Glutamatergic neuron (in vitro differentiated cells): ENCODE measurements at regions not wholly inside any gene's neighbourhood (a gene's known extent, or its start where the extent isn't known, plus 50 kb on each side); places are given as distances from the start of the nearest gene placed in this dataset.
"Not testable (repeated sequence)": the region's sequence is repeated elsewhere in the genome, so short reads cannot be mapped to it uniquely, and the experiment has no call there.

Experiments
- DNase-seq: peaks from one replicate; pipeline ENCODE4 v3.0.0; 2022
- H3K27ac Mint-ChIP-seq: one replicate; pipeline ENCODE4 v1.8.0; 2020; ENCODE audit warnings: mild to moderate bottlenecking, mixed read lengths, inconsistent platforms; ENCODE audit not compliant: unreplicated experiment
- H3K27me3 Mint-ChIP-seq: one replicate; pipeline ENCODE4 v1.8.0; 2020; ENCODE audit warnings: mild to moderate bottlenecking, moderate library complexity, mixed read lengths, inconsistent platforms; ENCODE audit not compliant: unreplicated experiment
- H3K36me3 Mint-ChIP-seq: one replicate; pipeline ENCODE4 v1.8.0; 2020; ENCODE audit warnings: mild to moderate bottlenecking, mixed read lengths, inconsistent platforms; ENCODE audit not compliant: unreplicated experiment
- H3K4me1 Mint-ChIP-seq: one replicate; pipeline ENCODE4 v1.8.0; 2020; ENCODE audit warnings: mild to moderate bottlenecking, low read depth, mixed read lengths, inconsistent platforms; ENCODE audit not compliant: unreplicated experiment
- H3K4me3 Mint-ChIP-seq: one replicate; pipeline ENCODE4 v1.8.0; 2020; ENCODE audit warnings: mild to moderate bottlenecking, mixed read lengths, inconsistent platforms; ENCODE audit not compliant: unreplicated experiment
- H3K9me3 Mint-ChIP-seq: one replicate; pipeline ENCODE4 v1.8.0; 2020; ENCODE audit warnings: mild to moderate bottlenecking, moderate library complexity, mixed read lengths, inconsistent platforms; ENCODE audit not compliant: unreplicated experiment
- CTCF ChIP-seq: fragments of 200-600 bp; sonication (generic); IDR thresholded peaks from one replicate; pipeline ENCODE4 v1.5.0; 2021; ENCODE audit not compliant: partially characterized antibody, unreplicated experiment

GRCh38 chr5:106640511-106640910 lies 1030.2 kb downstream of the EFNA5 start:
- H3K27ac Mint-ChIP-seq = no peak overlapping the region
- DNase-seq = no peak
- no peaks in the 10 kb centered on the region for H3K9me3 Mint-ChIP-seq
- H3K27me3 Mint-ChIP-seq = no peaks in the 10 kb centered on the region
- no peak overlapping the region for H3K4me3 Mint-ChIP-seq
- peaks cover 4% of the 10 kb centered on the region for H3K36me3 Mint-ChIP-seq
- no peaks in the 10 kb centered on the region for H3K4me1 Mint-ChIP-seq
- no peak for TF ChIP-seq CTCF

GRCh38 chr5:106639488-106639887 lies 1031.2 kb downstream of the EFNA5 start:
- H3K27me3 Mint-ChIP-seq = no peaks in the 10 kb centered on the region
- H3K9me3 Mint-ChIP-seq = no peaks in the 10 kb centered on the region
- no peak overlapping the region for H3K27ac Mint-ChIP-seq
- H3K4me3 Mint-ChIP-seq = no peak overlapping the region
- no peak for DNase-seq
- no peaks in the 10 kb centered on the region for H3K4me1 Mint-ChIP-seq
- no peak for TF ChIP-seq CTCF
- peaks cover 4% of the 10 kb centered on the region for H3K36me3 Mint-ChIP-seq

- H3K4me1 Mint-ChIP-seq = no peaks in the 10 kb centered on the region
- no peaks in the 10 kb centered on the region for H3K9me3 Mint-ChIP-seq
- H3K4me3 Mint-ChIP-seq = no peak overlapping the region
- no peak for DNase-seq
- peaks cover 4% of the 10 kb centered on the region for H3K36me3 Mint-ChIP-seq
- TF ChIP-seq CTCF = no peak
- H3K27ac Mint-ChIP-seq = no peak overlapping the region
- no peaks in the 10 kb centered on the region for H3K27me3 Mint-ChIP-seq
Observed at GRCh38 chr5:106637275-106637674, 1033.5 kb downstream of the EFNA5 start.

GRCh38 chr5:106634375-106634774 lies 1036.4 kb downstream of the EFNA5 start:
- Mint-ChIP-seq H3K9me3 (no peaks in the 10 kb centered on the region), H3K27ac (no peak overlapping the region), H3K27me3 (no peaks in the 10 kb centered on the region), H3K36me3 (peaks cover 4% of the 10 kb centered on the region), H3K4me1 (no peaks in the 10 kb centered on the region), H3K4me3 (no peak overlapping the region)
- DNase-seq = no peak
- TF ChIP-seq CTCF = no peak

- H3K9me3 Mint-ChIP-seq = no peaks in the 10 kb centered on the region
- H3K27ac Mint-ChIP-seq = no peak overlapping the region
- no peaks in the 10 kb centered on the region for H3K4me1 Mint-ChIP-seq
- no peaks in the 10 kb centered on the region for H3K27me3 Mint-ChIP-seq
- no peak overlapping the region for H3K4me3 Mint-ChIP-seq
- H3K36me3 Mint-ChIP-seq = peaks cover 6% of the 10 kb centered on the region
- no peak for TF ChIP-seq CTCF
- DNase-seq = no peak
Observed at GRCh38 chr5:106633825-106634224, 1036.9 kb downstream of the EFNA5 start.

- H3K4me3 Mint-ChIP-seq, H3K27me3 Mint-ChIP-seq, H3K9me3 Mint-ChIP-seq, DNase-seq, H3K27ac Mint-ChIP-seq, H3K36me3 Mint-ChIP-seq, H3K4me1 Mint-ChIP-seq: not testable (repeated sequence)
Observed at GRCh38 chr5:106628456-106628855, 1042.3 kb downstream of the EFNA5 start.
